H1 (cell line): ENCODE measurements at regions not wholly inside any gene's neighbourhood (a gene's known extent, or its start where the extent isn't known, plus 50 kb on each side); places are given as distances from the start of the nearest gene placed in this dataset.

ENCODE experiments used
- CTCF ChIA-PET: fragments of 300-600 bp; sonication (Branson Sonifier 250); formaldehyde crosslinking; loops from one replicate; lab custom pipeline; 2021; ENCODE audit not compliant: partially characterized antibody; lab: Charles Lee
- POLR2A ChIA-PET: fragments of 300-600 bp; sonication (Branson Sonifier 250); formaldehyde crosslinking; loops from one replicate; lab custom pipeline; 2021; ENCODE audit warnings: inconsistent platforms; ENCODE audit not compliant: partially characterized antibody; lab: Charles Lee
- DNase-seq, 2 experiments: peaks; one replicate each; pipeline versions ENCODE4 v3.0.0 to v3.0.0-alpha.2; 2010 to 2022; ENCODE audit warnings: low spot score in 2 of 2, low read depth in 1 of 2, mixed read lengths in 1 of 2
- FAIRE-seq: peaks from 2 replicates; lab custom pipeline; 2011; peaks lifted over from hg19 to GRCh38; lab: Jason Lieb, UNC
- H2AFZ ChIP-seq: 2 replicates; pipeline ENCODE4 v1.8.1; 2012; ENCODE audit warnings: low read length, inconsistent platforms
- H2AK5ac ChIP-seq: 2 replicates; pipeline ENCODE4 v1.6.1; 2013; ENCODE audit warnings: low read depth, low read length
- H2BK120ac ChIP-seq: replicated peaks from 2 replicates; pipeline ENCODE3; 2013; ENCODE audit warnings: low read depth, low read length, inconsistent platforms
- H2BK12ac ChIP-seq: 2 replicates; pipeline ENCODE4 v1.6.1; 2013; ENCODE audit warnings: low read depth, low read length
- H2BK15ac ChIP-seq: 2 replicates; pipeline ENCODE4 v1.6.1; 2013; ENCODE audit warnings: low read length
- H2BK20ac ChIP-seq: 2 replicates; pipeline ENCODE4 v1.6.1; 2013; ENCODE audit warnings: low read length
- H2BK5ac ChIP-seq: 2 replicates; pipeline ENCODE4 v1.6.1; 2013; ENCODE audit warnings: low read depth, low read length
- H3K14ac ChIP-seq: 2 replicates; pipeline ENCODE4 v1.6.1; 2013; ENCODE audit warnings: inconsistent platforms; ENCODE audit not compliant: insufficient read length
- H3K18ac ChIP-seq: 2 replicates; pipeline ENCODE4 v1.6.1; 2013; ENCODE audit warnings: low read length; ENCODE audit errors: extremely low read depth
- H3K23ac ChIP-seq: 2 replicates; pipeline ENCODE4 v1.6.1; 2013; ENCODE audit warnings: inconsistent platforms; ENCODE audit not compliant: insufficient read length
- H3K23me2 ChIP-seq: 2 replicates; pipeline ENCODE4 v1.6.1; 2013; ENCODE audit warnings: low read depth, low read length
- H3K27ac ChIP-seq: 2 replicates; pipeline ENCODE4 v1.6.1; 2011; ENCODE audit warnings: low read depth, low read length, inconsistent platforms
- H3K27me3 ChIP-seq, 4 experiments: replicated peaks in 1 of 4; 1 replicate in 1 of 4; 2 replicates in 3 of 4; pipeline versions ENCODE4 v1.6.1 to v1.8.1; 2011 to 2013; ENCODE audit warnings: low read length in 3 of 4, mild to moderate bottlenecking in 3 of 4, inconsistent platforms in 2 of 4, mixed read lengths in 2 of 4, moderate library complexity in 1 of 4; ENCODE audit not compliant: control insufficient read depth in 3 of 4, insufficient read depth in 3 of 4; ENCODE audit errors: extremely low read depth in 1 of 4
- H3K36me3 ChIP-seq, 4 experiments: 2 replicates each; pipeline versions ENCODE4 v1.6.1 to v1.8.1; 2011 to 2013; ENCODE audit warnings: mild to moderate bottlenecking in 4 of 4, low read length in 3 of 4, moderate library complexity in 2 of 4, control low read depth in 1 of 4, inconsistent platforms in 1 of 4; ENCODE audit not compliant: insufficient read depth in 4 of 4, control insufficient read depth in 2 of 4
- H3K4ac ChIP-seq: replicated peaks from 2 replicates; pipeline ENCODE3; 2013; ENCODE audit warnings: low read length, low read depth, mixed read lengths, inconsistent platforms; ENCODE audit not compliant: insufficient read length
- H3K4me1 ChIP-seq, 4 experiments: replicated peaks in 1 of 4; 1 replicate in 1 of 4; 2 replicates in 3 of 4; pipeline versions ENCODE4 v1.6.1 to v1.8.1; 2011 to 2013; ENCODE audit warnings: low read length in 3 of 4, inconsistent platforms in 2 of 4, mixed read lengths in 1 of 4; ENCODE audit not compliant: insufficient read depth in 4 of 4, control insufficient read depth in 3 of 4
- H3K4me2 ChIP-seq, 2 experiments: 2 replicates each; pipeline versions ENCODE4 v1.6.1 to v1.8.1; 2011 to 2013; ENCODE audit warnings: low read depth in 2 of 2, low read length in 2 of 2, control low read depth in 1 of 2, inconsistent platforms in 1 of 2, mild to moderate bottlenecking in 1 of 2; ENCODE audit not compliant: insufficient read depth in 1 of 2
- H3K4me3 ChIP-seq, 4 experiments: fragments of 200-600, 300-600 bp in 1 of 4; sonication (generic), shearing (Covaris generic), sonication (Bioruptor Twin) in 1 of 4; 2 replicates each; pipeline versions ENCODE4 v1.5.1 to v1.8.1; 2011 to 2016; ENCODE audit warnings: low read length in 4 of 4, low read depth in 3 of 4, control low read depth in 2 of 4, inconsistent platforms in 2 of 4, mild to moderate bottlenecking in 2 of 4, mixed read lengths in 1 of 4, moderate library complexity in 1 of 4; ENCODE audit not compliant: insufficient read depth in 2 of 4; ENCODE audit errors: extremely low read depth in 1 of 4
- H3K56ac ChIP-seq: replicated peaks from 2 replicates; pipeline ENCODE3; 2013; ENCODE audit warnings: low read depth, mild to moderate bottlenecking, mixed read lengths, low read length, inconsistent platforms; ENCODE audit not compliant: insufficient read length
- H3K79me1 ChIP-seq: 2 replicates; pipeline ENCODE4 v1.6.1; 2013; ENCODE audit warnings: low read depth, low read length, control low read depth
- H3K79me2 ChIP-seq, 2 experiments: 2 replicates each; pipeline versions ENCODE4 v1.6.1 to v1.8.1; 2012 to 2013; ENCODE audit warnings: low read length in 2 of 2, mild to moderate bottlenecking in 2 of 2, inconsistent platforms in 1 of 2; ENCODE audit not compliant: insufficient read depth in 2 of 2, control insufficient read depth in 1 of 2
- H3K9ac ChIP-seq, 4 experiments: replicated peaks in 1 of 4; 1 replicate in 1 of 4; 2 replicates in 3 of 4; pipeline versions ENCODE4 v1.6.1 to v1.8.1; 2011 to 2013; ENCODE audit warnings: low read depth in 3 of 4, low read length in 3 of 4, control low read depth in 2 of 4, mild to moderate bottlenecking in 2 of 4, moderate library complexity in 2 of 4, inconsistent platforms in 1 of 4; ENCODE audit errors: extremely low read depth in 1 of 4
- H3K9me3 ChIP-seq, 2 experiments: 2 replicates each; pipeline versions ENCODE4 v1.6.1 to v1.8.1; 2012 to 2013; ENCODE audit warnings: mild to moderate bottlenecking in 2 of 2, moderate library complexity in 2 of 2, control low read depth in 1 of 2, inconsistent platforms in 1 of 2, low read depth in 1 of 2, low read length in 1 of 2, mixed read lengths in 1 of 2; ENCODE audit not compliant: insufficient read depth in 2 of 2
- H4K20me1 ChIP-seq, 2 experiments: replicated peaks in 1 of 2; 2 replicates each; pipeline versions ENCODE3 to v1.8.1; 2011 to 2013; ENCODE audit warnings: inconsistent platforms in 2 of 2, low read length in 2 of 2, mild to moderate bottlenecking in 1 of 2; ENCODE audit not compliant: insufficient read depth in 2 of 2, control insufficient read depth in 1 of 2
- H4K5ac ChIP-seq: 2 replicates; pipeline ENCODE4 v1.6.1; 2013; ENCODE audit warnings: low read length, low read depth, mixed read lengths, inconsistent platforms; ENCODE audit not compliant: insufficient read length
- H4K8ac ChIP-seq: 2 replicates; pipeline ENCODE4 v1.8.0; 2013; ENCODE audit warnings: mild to moderate bottlenecking, moderate library complexity, low read length, inconsistent platforms; ENCODE audit not compliant: insufficient read depth; ENCODE audit errors: extremely low read depth
- H4K91ac ChIP-seq: replicated peaks from 2 replicates; pipeline ENCODE3; 2013; ENCODE audit warnings: low read length, mixed read lengths, inconsistent platforms; ENCODE audit not compliant: insufficient read length
- CTBP2 ChIP-seq: IDR thresholded peaks from 2 replicates; pipeline ENCODE4 v1.7.0; 2011; ENCODE audit warnings: borderline replicate concordance, mild to moderate bottlenecking, moderate library complexity, mixed read lengths, low read length; ENCODE audit not compliant: insufficient read depth, insufficient read length
- E2F6 ChIP-seq: IDR thresholded peaks from 2 replicates; pipeline ENCODE4 v1.6.1; 2012; ENCODE audit warnings: inconsistent platforms
- RBBP5 ChIP-seq: IDR thresholded peaks from 2 replicates; pipeline ENCODE4 v1.7.1; 2012; ENCODE audit warnings: low read depth, mild to moderate bottlenecking, inconsistent platforms, low read length, moderate library complexity, borderline replicate concordance

- TF ChIP-seq CTBP2, result no peak
These were observed 144.5 kb upstream of the FTMT start (continued) for GRCh38 chr5:121707178-121707577.

GRCh38 chr5:121711416-121711815 lies 140.3 kb upstream of the FTMT start:
- Histone ChIP-seq H3K79me2 (no peaks in the 10 kb centered on the region), H2BK20ac (no peak overlapping the region), H3K18ac (no peak overlapping the region), H3K56ac (no peak overlapping the region), H2BK15ac (no peak overlapping the region), H4K20me1 (no peaks in the 10 kb centered on the region), H3K36me3 (no peaks in the 10 kb centered on the region), H3K14ac (no peak overlapping the region), H2BK12ac (no peak overlapping the region), H3K4me3 (no peak overlapping the region), H2AFZ (no peak overlapping the region), H3K4ac (no peak overlapping the region), H3K27me3 (no peaks in the 10 kb centered on the region), H4K8ac (no peak overlapping the region), H3K9me3 (no peaks in the 10 kb centered on the region), H2BK120ac (no peak overlapping the region), H3K23ac (no peak overlapping the region), H3K9ac (no peak overlapping the region), H3K4me2 (no peak overlapping the region), H2AK5ac (no peak overlapping the region), H4K91ac (no peak overlapping the region), H3K79me1 (no peaks in the 10 kb centered on the region), H3K27ac (no peak overlapping the region), H3K23me2 (no peaks in the 10 kb centered on the region), H3K4me1 (no peaks in the 10 kb centered on the region), H2BK5ac (no peak overlapping the region), H4K5ac (no peak overlapping the region)
- no peak for DNase-seq
- ChIA-PET POLR2A (no interaction called here), CTCF (no interaction called here)
- no peak for FAIRE-seq
- TF ChIP-seq RBBP5 (no peak), E2F6 (no peak)
